Thoracic aorta (tissue), 2 donors: ENCODE measurements at regions not wholly inside any gene's neighbourhood (a gene's known extent, or its start where the extent isn't known, plus 50 kb on each side); places are given as distances from the start of the nearest gene placed in this dataset.

Source experiments
- ATAC-seq: fragments of 150-250 bp; one replicate; pipeline ENCODE4 v1.8.0; 2017; ENCODE audit warnings: low read depth; ENCODE audit not compliant: insufficient number of reproducible peaks, low FRiP score
- DNase-seq: peaks from one replicate; pipeline ENCODE4 v3.0.0-alpha.2; 2020; ENCODE audit warnings: low spot score
- H3K27ac ChIP-seq, 2 donors: fragments of 200-600 bp; sonication (generic); 1 replicate in 1 of 2; 2 replicates in 1 of 2; pipeline ENCODE4 v1.5.1; 2016; ENCODE audit warnings: mild to moderate bottlenecking in 2 of 2, moderate library complexity in 2 of 2
- H3K27me3 ChIP-seq: fragments of 200-600 bp; sonication (generic); replicated peaks from 2 replicates; pipeline ENCODE4 v1.6.0; 2016; ENCODE audit warnings: mild to moderate bottlenecking; ENCODE audit not compliant: insufficient read depth
- H3K36me3 ChIP-seq: fragments of 200-600 bp; sonication (generic); one replicate; pipeline ENCODE4 v1.5.1; 2016
- H3K4me1 ChIP-seq, 2 donors: fragments of 200-600 bp; sonication (generic); 1 replicate in 1 of 2; 2 replicates in 1 of 2; pipeline versions ENCODE4 v1.5.1 to v1.6.0; 2016; ENCODE audit warnings: low read depth in 2 of 2, mild to moderate bottlenecking in 1 of 2; ENCODE audit not compliant: control insufficient read depth in 1 of 2
- H3K4me3 ChIP-seq: fragments of 200-600 bp; sonication (generic); 2 replicates; pipeline ENCODE4 v1.5.1; 2016; ENCODE audit warnings: mild to moderate bottlenecking
- H3K9me3 ChIP-seq: fragments of 200-600 bp; sonication (generic); 2 replicates; pipeline ENCODE4 v1.5.1; 2016
- CTCF ChIP-seq: fragments of 200-600 bp; sonication (generic); IDR thresholded peaks from one replicate; pipeline ENCODE4 v1.5.1; 2019; ENCODE audit warnings: antibody characterized with exemption

- no peak for TF ChIP-seq CTCF
- Histone ChIP-seq H3K4me3 (no peak overlapping the region), H3K36me3 (no peaks in the 10 kb centered on the region), H3K27me3 (no peaks in the 10 kb centered on the region), H3K4me1 (no peaks in the 10 kb centered on the region), H3K27ac (no peak overlapping the region), H3K9me3 (no peaks in the 10 kb centered on the region)
- DNase-seq (no peak), ATAC-seq (no peak)
Measured at GRCh38 chr10:10120671-10121070, 897.0 kb upstream of the CELF2 start.

- no peak for ATAC-seq
- no peak for DNase-seq
- no peaks in the 10 kb centered on the region for H3K9me3 ChIP-seq
- no peak for TF ChIP-seq CTCF
- H3K36me3 ChIP-seq, result no peaks in the 10 kb centered on the region
- no peak overlapping the region for H3K27ac ChIP-seq
- no peaks in the 10 kb centered on the region for H3K4me1 ChIP-seq
- no peak overlapping the region for H3K4me3 ChIP-seq
- no peaks in the 10 kb centered on the region for H3K27me3 ChIP-seq
Measured at GRCh38 chr10:10125676-10126075, 892.0 kb upstream of the CELF2 start.

GRCh38 chr10:10126218-10126617 lies 891.5 kb upstream of the CELF2 start:
- Histone ChIP-seq H3K27ac (no peak overlapping the region), H3K27me3 (no peaks in the 10 kb centered on the region), H3K4me3 (no peak overlapping the region), H3K4me1 (no peaks in the 10 kb centered on the region), H3K36me3 (no peaks in the 10 kb centered on the region), H3K9me3 (no peaks in the 10 kb centered on the region)
- DNase-seq, result no peak
- ATAC-seq, result no peak
- TF ChIP-seq CTCF, result no peak

- ATAC-seq (no peak), DNase-seq (no peak)
- Histone ChIP-seq H3K27ac (no peak overlapping the region), H3K36me3 (no peaks in the 10 kb centered on the region), H3K27me3 (no peaks in the 10 kb centered on the region), H3K9me3 (no peaks in the 10 kb centered on the region), H3K4me3 (no peak overlapping the region), H3K4me1 (no peaks in the 10 kb centered on the region)
- no peak for TF ChIP-seq CTCF
Measured at GRCh38 chr10:10128387-10128786, 889.3 kb upstream of the CELF2 start.

- Histone ChIP-seq H3K9me3 (no peaks in the 10 kb centered on the region), H3K4me3 (no peak overlapping the region), H3K4me1 (no peaks in the 10 kb centered on the region), H3K27ac (no peak overlapping the region), H3K36me3 (no peaks in the 10 kb centered on the region), H3K27me3 (no peaks in the 10 kb centered on the region)
- no peak for ATAC-seq
- no peak for DNase-seq
- no peak for TF ChIP-seq CTCF
Measured at GRCh38 chr10:10130686-10131085, 887.0 kb upstream of the CELF2 start.
